CD4-positive, CD25-positive, alpha-beta regulatory T cell (primary cell): ENCODE measurements at regions not wholly inside any gene's neighbourhood (a gene's known extent, or its start where the extent isn't known, plus 50 kb on each side); places are given as distances from the start of the nearest gene placed in this dataset.
A peak's percentile ranks its signal among the peaks of the same experiment; 100 is the strongest.

ENCODE experiments used
- ATAC-seq, 2 donors: fragments of 150-1000 bp; cut with Tn5 transposase; one replicate each; pipeline ENCODE4 v1.10.0; 2021; ENCODE audit warnings: low read depth in 2 of 2, moderate number of reproducible peaks in 2 of 2, moderate library complexity in 1 of 2
- DNase-seq, 3 donors: peaks; one replicate each; pipeline versions ENCODE4 v3.0.0 to v3.0.0-alpha.2; 2012 to 2022; ENCODE audit warnings: mixed read lengths in 1 of 3
- H3K27ac ChIP-seq: one replicate; pipeline ENCODE4 v1.7.0; 2013; ENCODE audit warnings: mild to moderate bottlenecking, low read length; ENCODE audit not compliant: insufficient read depth, poor library complexity, severe bottlenecking
- H3K27me3 ChIP-seq: one replicate; pipeline ENCODE4 v1.7.0; 2013; ENCODE audit warnings: low read length; ENCODE audit not compliant: control insufficient read depth, insufficient read depth
- H3K36me3 ChIP-seq: one replicate; pipeline ENCODE4 v1.7.0; 2013; ENCODE audit warnings: mild to moderate bottlenecking, low read length, moderate library complexity; ENCODE audit not compliant: control insufficient read depth, insufficient read depth
- H3K4me1 ChIP-seq: 2 replicates; pipeline ENCODE4 v1.7.0; 2013; ENCODE audit warnings: mild to moderate bottlenecking, low read length; ENCODE audit not compliant: insufficient read depth, control insufficient read depth, poor library complexity, severe bottlenecking
- H3K4me3 ChIP-seq: one replicate; pipeline ENCODE4 v1.7.0; 2013; ENCODE audit warnings: low read depth, mild to moderate bottlenecking, low read length, moderate library complexity
- H3K9me3 ChIP-seq, 2 experiments: 1 replicate in 1 of 2; 2 replicates in 1 of 2; pipeline ENCODE4 v1.7.0; 2013; ENCODE audit warnings: low read length in 2 of 2, mild to moderate bottlenecking in 1 of 2, moderate library complexity in 1 of 2; ENCODE audit not compliant: control insufficient read depth in 2 of 2
- H3K27ac Mint-ChIP-seq, 3 donors: one replicate each; pipeline ENCODE4 v1.8.0; 2020 to 2022; ENCODE audit warnings: mild to moderate bottlenecking in 3 of 3, mixed read lengths in 3 of 3, moderate library complexity in 2 of 3
- H3K27me3 Mint-ChIP-seq: one replicate; pipeline ENCODE4 v1.8.0; 2022; ENCODE audit warnings: mild to moderate bottlenecking, mixed read lengths
- H3K36me3 Mint-ChIP-seq: one replicate; pipeline ENCODE4 v1.8.0; 2020; ENCODE audit warnings: mixed read lengths
- H3K4me1 Mint-ChIP-seq, 4 donors: one replicate each; pipeline ENCODE4 v1.8.0; 2020 to 2022; ENCODE audit warnings: mixed read lengths in 4 of 4, mild to moderate bottlenecking in 1 of 4
- H3K4me3 Mint-ChIP-seq, 4 donors: one replicate each; pipeline ENCODE4 v1.8.0; 2020 to 2022; ENCODE audit warnings: mild to moderate bottlenecking in 4 of 4, mixed read lengths in 4 of 4, moderate library complexity in 3 of 4
- H3K9me3 Mint-ChIP-seq, 7 donors: one replicate each; pipeline ENCODE4 v1.8.0; 2020 to 2022; ENCODE audit warnings: mixed read lengths in 7 of 7, mild to moderate bottlenecking in 3 of 7, moderate library complexity in 2 of 7

- Mint-ChIP-seq H3K4me3 (no peak overlapping the region), H3K4me1 (no peaks in the 10 kb centered on the region), H3K36me3 (no peaks in the 10 kb centered on the region), H3K27me3 (no peaks in the 10 kb centered on the region), H3K27ac (no peak overlapping the region), H3K9me3 (peaks cover 4 to 21% (median 8%) of the 10 kb centered on the region in 7 donors)
- no peak for ATAC-seq
- H3K27ac ChIP-seq = no peak overlapping the region
- DNase-seq = no peak
- H3K27me3 ChIP-seq = no peaks in the 10 kb centered on the region
- H3K36me3 ChIP-seq = no peaks in the 10 kb centered on the region
- no peak overlapping the region for H3K4me3 ChIP-seq
- H3K9me3 ChIP-seq = no peaks in the 10 kb centered on the region
- no peaks in the 10 kb centered on the region for H3K4me1 ChIP-seq
These were observed 831.1 kb downstream of the LRFN5 start for GRCh38 chr14:42437809-42438208.

GRCh38 chr14:42429401-42429800 lies 822.7 kb downstream of the LRFN5 start:
- Histone ChIP-seq H3K27me3 (no peaks in the 10 kb centered on the region), H3K9me3 (peaks cover 0 to 6% of the 10 kb centered on the region in 2 experiments), H3K4me3 (no peak overlapping the region), H3K4me1 (no peaks in the 10 kb centered on the region), H3K27ac (no peak overlapping the region), H3K36me3 (no peaks in the 10 kb centered on the region)
- Mint-ChIP-seq H3K4me1 (no peaks in the 10 kb centered on the region), H3K9me3 (peaks cover 0 to 25% (median 7%) of the 10 kb centered on the region in 7 donors), H3K4me3 (no peak overlapping the region), H3K36me3 (no peaks in the 10 kb centered on the region), H3K27me3 (no peaks in the 10 kb centered on the region), H3K27ac (no peak overlapping the region)
- DNase-seq (no peak), ATAC-seq (no peak)

DNA sequence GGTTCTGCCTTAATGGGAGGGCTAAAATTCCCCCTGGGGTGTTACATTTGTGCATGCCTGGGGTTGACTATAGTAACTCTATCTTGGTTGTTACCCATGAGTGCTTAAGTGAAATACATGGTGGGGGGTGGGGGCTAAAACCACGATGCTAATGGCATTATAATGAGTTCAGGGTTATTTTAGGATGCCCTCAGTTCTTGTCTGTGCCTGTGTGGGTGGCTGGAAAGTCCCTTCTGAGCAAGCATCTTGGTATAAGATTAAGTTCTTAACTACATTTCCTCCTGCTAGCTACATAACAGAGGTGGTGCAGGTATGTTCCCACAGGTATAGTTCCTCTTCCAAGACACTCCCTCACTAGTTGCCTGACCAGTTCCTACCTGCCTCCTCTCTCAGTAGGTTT lies 822.3 kb downstream of the LRFN5 start:
- Histone ChIP-seq H3K27me3 (no peaks in the 10 kb centered on the region), H3K27ac (no peak overlapping the region), H3K36me3 (no peaks in the 10 kb centered on the region), H3K4me1 (no peaks in the 10 kb centered on the region), H3K9me3 (peaks cover 0 to 6% of the 10 kb centered on the region in 2 experiments), H3K4me3 (no peak overlapping the region)
- Mint-ChIP-seq H3K27ac (no peak overlapping the region), H3K9me3 (peaks cover 0 to 24% (median 7%) of the 10 kb centered on the region in 7 donors), H3K4me3 (no peak overlapping the region), H3K36me3 (no peaks in the 10 kb centered on the region), H3K27me3 (no peaks in the 10 kb centered on the region), H3K4me1 (no peaks in the 10 kb centered on the region)
- DNase-seq (no peak), ATAC-seq (peak; percentile 34 to 46)

GRCh38 chr14:42424501-42424900 lies 817.8 kb downstream of the LRFN5 start:
- H3K27me3 Mint-ChIP-seq = no peaks in the 10 kb centered on the region
- Histone ChIP-seq H3K4me1 (no peaks in the 10 kb centered on the region), H3K9me3 (peaks cover 2 to 5% of the 10 kb centered on the region in 2 experiments), H3K27ac (no peak overlapping the region), H3K27me3 (no peaks in the 10 kb centered on the region), H3K4me3 (no peak overlapping the region), H3K36me3 (no peaks in the 10 kb centered on the region)
- DNase-seq (no peak), ATAC-seq (no peak)
- no peak overlapping the region for H3K27ac Mint-ChIP-seq
- no peak overlapping the region for H3K4me3 Mint-ChIP-seq
- peaks cover 0 to 5% (median 2%) of the 10 kb centered on the region in 7 donors for H3K9me3 Mint-ChIP-seq
- H3K4me1 Mint-ChIP-seq = no peaks in the 10 kb centered on the region
- no peaks in the 10 kb centered on the region for H3K36me3 Mint-ChIP-seq

DNA sequence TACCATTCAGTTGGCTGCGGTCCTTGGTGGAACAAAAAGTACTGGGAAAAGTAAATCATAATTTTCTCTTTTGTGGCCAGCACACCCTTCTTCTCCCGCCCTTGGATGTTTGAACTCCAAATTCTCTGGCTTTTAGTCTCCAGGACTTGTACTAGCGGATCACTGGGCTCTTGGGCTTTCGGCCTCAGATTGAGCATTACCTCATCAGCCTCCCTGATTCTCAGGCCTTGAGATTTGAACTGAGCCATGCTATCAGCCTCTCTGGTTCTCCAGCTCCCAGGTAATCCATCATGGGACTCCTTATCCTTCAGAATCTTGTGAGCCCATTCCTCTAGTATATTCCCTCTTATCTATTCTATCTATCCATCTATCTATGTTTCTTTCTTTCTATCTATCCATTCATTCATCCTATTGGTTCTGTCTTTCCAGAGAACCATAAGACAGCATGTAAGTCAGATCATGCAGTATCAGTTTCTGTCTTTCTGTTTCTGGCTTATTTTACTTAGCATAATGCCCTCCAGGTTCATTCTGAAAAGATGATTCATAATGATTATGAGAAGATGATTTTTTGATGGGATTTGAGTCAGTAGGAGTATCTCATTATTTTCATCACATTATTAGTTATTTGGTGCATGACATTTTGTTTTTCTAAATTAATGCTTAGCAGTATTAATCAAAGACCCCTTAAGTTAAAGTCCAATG lies 814.9 kb downstream of the LRFN5 start:
- no peak for DNase-seq
- no peaks in the 10 kb centered on the region for H3K4me1 Mint-ChIP-seq

GRCh38 chr14:42420071-42420470 lies 813.4 kb downstream of the LRFN5 start:
- no peak for DNase-seq
- Mint-ChIP-seq H3K4me3 (no peak overlapping the region), H3K36me3 (no peaks in the 10 kb centered on the region), H3K27me3 (no peaks in the 10 kb centered on the region), H3K4me1 (no peaks in the 10 kb centered on the region), H3K9me3 (peaks cover 0 to 7% (median 2%) of the 10 kb centered on the region in 7 donors), H3K27ac (no peak overlapping the region)
- ATAC-seq = no peak
- Histone ChIP-seq H3K36me3 (no peaks in the 10 kb centered on the region), H3K27ac (no peak overlapping the region), H3K27me3 (no peaks in the 10 kb centered on the region), H3K4me1 (no peaks in the 10 kb centered on the region), H3K9me3 (peaks cover 0 to 2% of the 10 kb centered on the region in 2 experiments), H3K4me3 (no peak overlapping the region)

More for the DNA sequence above, 814.9 kb downstream of the LRFN5 start:
- Mint-ChIP-seq H3K9me3 (peaks cover 0 to 7% (median 2%) of the 10 kb centered on the region in 7 donors), H3K27ac (no peak overlapping the region), H3K36me3 (no peaks in the 10 kb centered on the region), H3K4me3 (no peak overlapping the region), H3K27me3 (no peaks in the 10 kb centered on the region)
- Histone ChIP-seq H3K4me1 (no peaks in the 10 kb centered on the region), H3K27me3 (no peaks in the 10 kb centered on the region), H3K27ac (no peak overlapping the region), H3K9me3 (peaks cover 0 to 2% of the 10 kb centered on the region in 2 experiments), H3K4me3 (no peak overlapping the region), H3K36me3 (no peaks in the 10 kb centered on the region)
- no peak for ATAC-seq

DNA sequence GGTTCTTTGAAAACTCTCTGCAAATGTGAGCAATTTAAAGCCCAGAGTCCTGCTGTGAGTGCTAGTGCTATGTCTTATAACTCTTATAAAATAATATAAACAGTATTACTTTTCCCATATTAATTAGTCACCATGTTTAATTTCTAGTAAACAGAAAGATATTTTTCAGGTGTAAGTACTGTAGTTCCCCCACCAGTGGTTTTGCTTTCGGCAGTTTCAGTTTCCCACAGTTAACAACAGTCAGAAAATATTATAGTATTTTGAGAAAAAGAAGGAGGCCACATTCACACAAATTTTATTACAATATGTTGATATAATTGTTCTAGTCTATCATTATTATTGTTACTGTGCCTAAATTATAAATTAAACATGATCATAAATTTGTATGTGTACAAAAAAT lies 800.5 kb downstream of the LRFN5 start:
- H3K9me3 ChIP-seq = no peaks in the 10 kb centered on the region
- no peak for DNase-seq
- no peak overlapping the region for H3K27ac ChIP-seq
- no peak for ATAC-seq
- H3K36me3 Mint-ChIP-seq = no peaks in the 10 kb centered on the region
- H3K4me3 ChIP-seq = no peak overlapping the region
- no peak overlapping the region for H3K4me3 Mint-ChIP-seq
- peaks cover 0 to 26% (median 9%) of the 10 kb centered on the region in 7 donors for H3K9me3 Mint-ChIP-seq
- no peaks in the 10 kb centered on the region for H3K27me3 ChIP-seq
- H3K4me1 Mint-ChIP-seq = no peaks in the 10 kb centered on the region
- H3K27me3 Mint-ChIP-seq = no peaks in the 10 kb centered on the region
- no peaks in the 10 kb centered on the region for H3K4me1 ChIP-seq
- no peak overlapping the region for H3K27ac Mint-ChIP-seq
- H3K36me3 ChIP-seq = no peaks in the 10 kb centered on the region

DNA sequence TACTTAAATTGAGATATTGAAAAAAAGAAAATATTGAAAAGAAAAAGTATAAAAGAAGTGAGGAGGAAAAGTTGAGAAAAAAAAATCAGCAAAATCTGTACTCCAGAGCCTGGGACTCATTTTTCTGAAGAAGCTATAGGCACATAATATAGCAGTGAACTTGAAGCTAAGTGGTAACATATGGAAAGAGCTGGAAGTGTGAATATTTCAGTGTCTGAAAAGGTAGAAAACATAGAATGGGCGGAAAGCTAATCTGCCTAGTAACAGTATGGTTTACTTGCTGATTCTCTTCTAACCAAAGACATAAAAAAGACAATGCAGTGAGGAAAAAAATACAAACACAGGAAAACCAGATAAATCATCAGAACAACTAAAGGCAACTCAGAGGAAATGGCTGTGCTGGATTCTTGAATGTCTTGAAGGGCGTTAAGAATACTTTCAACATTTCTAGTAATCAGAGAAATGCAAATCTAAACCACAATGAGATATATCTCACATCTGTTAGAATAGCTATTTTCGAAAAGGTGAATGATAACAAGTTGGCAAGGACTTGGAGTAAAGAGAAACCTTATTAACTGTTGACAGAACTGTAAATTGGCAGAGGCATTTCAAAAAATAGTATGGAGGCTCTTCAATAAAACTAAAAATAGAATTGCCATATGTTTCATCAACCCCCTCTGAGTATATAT lies 784.6 kb downstream of the LRFN5 start:
- Mint-ChIP-seq H3K27me3 (no peaks in the 10 kb centered on the region), H3K9me3 (peaks cover 0 to 10% (median 4%) of the 10 kb centered on the region in 7 donors), H3K27ac (no peak overlapping the region), H3K36me3 (no peaks in the 10 kb centered on the region), H3K4me3 (no peak overlapping the region), H3K4me1 (no peaks in the 10 kb centered on the region)
- H3K36me3 ChIP-seq = no peaks in the 10 kb centered on the region
- no peak for DNase-seq
- H3K27ac ChIP-seq = no peak overlapping the region
- ATAC-seq = no peak
- H3K9me3 ChIP-seq = peaks cover 0 to 6% of the 10 kb centered on the region in 2 experiments
- H3K4me3 ChIP-seq = no peak overlapping the region
- H3K27me3 ChIP-seq = no peaks in the 10 kb centered on the region
- no peaks in the 10 kb centered on the region for H3K4me1 ChIP-seq
